ENCODE measurements at regions not wholly inside any gene's neighbourhood (a gene's known extent, or its start where the extent isn't known, plus 50 kb on each side); places are given as distances from the start of the nearest gene placed in this dataset.

DNA sequence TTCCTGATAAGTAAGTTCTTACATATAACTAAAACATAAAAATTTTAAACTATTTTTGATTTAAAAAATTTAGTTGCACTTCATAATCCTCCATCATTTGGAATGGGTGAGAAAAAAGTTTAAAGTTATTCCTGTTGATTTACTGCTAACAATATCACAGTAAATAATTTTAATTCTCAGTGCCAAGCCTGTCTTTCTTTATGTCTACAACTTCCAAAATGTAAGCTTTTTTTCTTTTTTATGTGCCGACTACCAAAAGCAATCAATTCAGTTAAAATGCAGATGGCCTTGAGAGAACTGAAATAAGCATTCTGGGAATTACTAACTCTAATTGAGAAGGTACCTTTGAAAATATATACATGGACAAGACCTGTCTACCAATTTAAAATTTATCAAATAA, 1224.3 kb upstream of the B3GALT2 start:
- TF ChIP-seq, protein P1, sequence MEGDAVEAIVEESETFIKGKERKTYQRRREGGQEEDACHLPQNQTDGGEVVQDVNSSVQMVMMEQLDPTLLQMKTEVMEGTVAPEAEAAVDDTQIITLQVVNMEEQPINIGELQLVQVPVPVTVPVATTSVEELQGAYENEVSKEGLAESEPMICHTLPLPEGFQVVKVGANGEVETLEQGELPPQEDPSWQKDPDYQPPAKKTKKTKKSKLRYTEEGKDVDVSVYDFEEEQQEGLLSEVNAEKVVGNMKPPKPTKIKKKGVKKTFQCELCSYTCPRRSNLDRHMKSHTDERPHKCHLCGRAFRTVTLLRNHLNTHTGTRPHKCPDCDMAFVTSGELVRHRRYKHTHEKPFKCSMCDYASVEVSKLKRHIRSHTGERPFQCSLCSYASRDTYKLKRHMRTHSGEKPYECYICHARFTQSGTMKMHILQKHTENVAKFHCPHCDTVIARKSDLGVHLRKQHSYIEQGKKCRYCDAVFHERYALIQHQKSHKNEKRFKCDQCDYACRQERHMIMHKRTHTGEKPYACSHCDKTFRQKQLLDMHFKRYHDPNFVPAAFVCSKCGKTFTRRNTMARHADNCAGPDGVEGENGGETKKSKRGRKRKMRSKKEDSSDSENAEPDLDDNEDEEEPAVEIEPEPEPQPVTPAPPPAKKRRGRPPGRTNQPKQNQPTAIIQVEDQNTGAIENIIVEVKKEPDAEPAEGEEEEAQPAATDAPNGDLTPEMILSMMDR (IDR thresholded peaks at IDR 0.05) = no peak
- no peak for TF ChIP-seq EZH2 (IDR thresholded peaks at IDR 0.05)

All from neural progenitor cell (in vitro differentiated cells).